A673 (cell line): ENCODE measurements at regions not wholly inside any gene's neighbourhood (a gene's known extent, or its start where the extent isn't known, plus 50 kb on each side); places are given as distances from the start of the nearest gene placed in this dataset.

ENCODE experiments used
- EZH2 ChIP-seq: fragments of 200-600 bp; sonication (generic); IDR thresholded peaks from 2 replicates; pipeline ENCODE4 v1.6.1; 2017; ENCODE audit warnings: borderline replicate concordance, low read depth, mild to moderate bottlenecking, mixed read lengths, antibody characterized with exemption, low read length; ENCODE audit not compliant: poor library complexity, severe bottlenecking
- TF ChIP-seq, protein P1 (sequence below): fragments of 300-800, 200-600 bp; sonication (generic); conservative IDR thresholded peaks from 2 replicates; pipeline ENCODE4 v1.5.1; 2017; ENCODE audit warnings: low read depth, mild to moderate bottlenecking, antibody characterized with exemption, low read length, moderate library complexity, mixed read lengths

DNA sequence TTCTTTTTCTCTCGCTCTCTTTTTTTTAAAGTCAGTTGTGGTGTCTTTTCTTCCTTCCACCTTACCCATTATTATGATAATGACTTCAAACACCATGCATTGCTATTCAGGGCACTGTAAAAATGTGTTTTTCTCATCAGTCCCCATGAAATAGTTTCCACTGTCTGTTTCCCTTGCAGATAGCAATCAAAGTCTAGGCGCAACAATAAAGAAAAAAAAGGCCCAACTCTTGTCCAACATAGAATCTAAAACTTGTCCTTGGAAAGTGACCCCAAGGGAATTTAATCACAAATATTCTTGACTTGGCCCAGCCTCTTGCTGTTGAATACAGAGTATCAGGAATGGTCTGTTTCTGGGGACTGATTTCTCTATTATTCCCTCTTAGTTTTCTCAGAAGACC, 382.5 kb downstream of the PLPP3 start:
- no peak for TF ChIP-seq EZH2
- TF ChIP-seq, protein P1, sequence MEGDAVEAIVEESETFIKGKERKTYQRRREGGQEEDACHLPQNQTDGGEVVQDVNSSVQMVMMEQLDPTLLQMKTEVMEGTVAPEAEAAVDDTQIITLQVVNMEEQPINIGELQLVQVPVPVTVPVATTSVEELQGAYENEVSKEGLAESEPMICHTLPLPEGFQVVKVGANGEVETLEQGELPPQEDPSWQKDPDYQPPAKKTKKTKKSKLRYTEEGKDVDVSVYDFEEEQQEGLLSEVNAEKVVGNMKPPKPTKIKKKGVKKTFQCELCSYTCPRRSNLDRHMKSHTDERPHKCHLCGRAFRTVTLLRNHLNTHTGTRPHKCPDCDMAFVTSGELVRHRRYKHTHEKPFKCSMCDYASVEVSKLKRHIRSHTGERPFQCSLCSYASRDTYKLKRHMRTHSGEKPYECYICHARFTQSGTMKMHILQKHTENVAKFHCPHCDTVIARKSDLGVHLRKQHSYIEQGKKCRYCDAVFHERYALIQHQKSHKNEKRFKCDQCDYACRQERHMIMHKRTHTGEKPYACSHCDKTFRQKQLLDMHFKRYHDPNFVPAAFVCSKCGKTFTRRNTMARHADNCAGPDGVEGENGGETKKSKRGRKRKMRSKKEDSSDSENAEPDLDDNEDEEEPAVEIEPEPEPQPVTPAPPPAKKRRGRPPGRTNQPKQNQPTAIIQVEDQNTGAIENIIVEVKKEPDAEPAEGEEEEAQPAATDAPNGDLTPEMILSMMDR, result no peak
